Colonic mucosa (tissue), 4 donors: ENCODE measurements at regions not wholly inside any gene's neighbourhood (a gene's known extent, or its start where the extent isn't known, plus 50 kb on each side); places are given as distances from the start of the nearest gene placed in this dataset.

ENCODE experiments used
- DNase-seq: peaks from one replicate; pipeline ENCODE4 v3.0.0-alpha.2; 2020
- H3K27ac ChIP-seq: fragments of 200-600 bp; one replicate; pipeline ENCODE4 v1.8.0; 2021
- H3K27me3 ChIP-seq: fragments of 200-600 bp; one replicate; pipeline ENCODE4 v1.8.0; 2021
- H3K36me3 ChIP-seq: fragments of 200-600 bp; one replicate; pipeline ENCODE4 v1.8.0; 2021
- H3K4me1 ChIP-seq: fragments of 200-600 bp; one replicate; pipeline ENCODE4 v1.8.0; 2021; ENCODE audit warnings: mild to moderate bottlenecking
- H3K4me3 ChIP-seq: fragments of 200-600 bp; one replicate; pipeline ENCODE4 v1.8.0; 2021
- H3K9ac ChIP-seq, 2 donors: one replicate each; pipeline ENCODE4 v1.7.0; 2013; ENCODE audit warnings: control low read depth in 2 of 2, low read depth in 2 of 2, low read length in 2 of 2
- H3K9me3 ChIP-seq: fragments of 200-600 bp; one replicate; pipeline ENCODE4 v1.8.0; 2021
- intact Hi-C: fragments of 100-400 bp; cut with DNase I; formaldehyde crosslinking; loops from one replicate; pipeline ENCODE4 v1.14.1; 2022
- TF ChIP-seq, protein P1 (sequence below): fragments of 200-600 bp; IDR thresholded peaks from one replicate; pipeline ENCODE4 v1.8.0; 2022; ENCODE audit warnings: antibody characterized with exemption, mild to moderate bottlenecking
- donor health status: healthy.
- donor health status: DM: no; HTN: no; CAD: no.
- donor health status: DM: no; HTN: no; CAD: no.

DNA sequence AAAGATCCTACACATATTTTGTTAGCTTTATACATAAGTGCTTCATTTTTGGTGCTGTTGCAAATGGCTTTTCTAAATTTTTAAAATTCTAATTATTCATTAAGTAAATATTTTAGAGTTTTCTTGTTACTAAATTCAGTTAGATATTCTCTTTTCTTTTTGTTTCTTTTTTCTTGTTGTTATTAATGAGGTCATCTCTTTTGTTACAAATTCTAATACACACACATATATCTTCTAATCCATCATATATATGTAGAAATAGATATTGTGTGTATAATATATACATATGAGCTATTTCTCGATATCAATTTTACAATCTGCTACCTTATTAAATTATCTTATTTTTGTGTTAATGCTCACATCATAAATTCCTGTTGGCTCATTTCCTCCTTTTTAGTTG, 255.9 kb downstream of the GALR1 start:
- Histone ChIP-seq H3K4me3 (no peak overlapping the region), H3K27ac (no peak overlapping the region), H3K4me1 (no peaks in the 10 kb centered on the region), H3K9me3 (no peaks in the 10 kb centered on the region), H3K36me3 (no peaks in the 10 kb centered on the region), H3K9ac (no peak overlapping the region), H3K27me3 (no peaks in the 10 kb centered on the region)
- no peak for DNase-seq
- intact Hi-C loops: no loop called here
- TF ChIP-seq, protein P1, sequence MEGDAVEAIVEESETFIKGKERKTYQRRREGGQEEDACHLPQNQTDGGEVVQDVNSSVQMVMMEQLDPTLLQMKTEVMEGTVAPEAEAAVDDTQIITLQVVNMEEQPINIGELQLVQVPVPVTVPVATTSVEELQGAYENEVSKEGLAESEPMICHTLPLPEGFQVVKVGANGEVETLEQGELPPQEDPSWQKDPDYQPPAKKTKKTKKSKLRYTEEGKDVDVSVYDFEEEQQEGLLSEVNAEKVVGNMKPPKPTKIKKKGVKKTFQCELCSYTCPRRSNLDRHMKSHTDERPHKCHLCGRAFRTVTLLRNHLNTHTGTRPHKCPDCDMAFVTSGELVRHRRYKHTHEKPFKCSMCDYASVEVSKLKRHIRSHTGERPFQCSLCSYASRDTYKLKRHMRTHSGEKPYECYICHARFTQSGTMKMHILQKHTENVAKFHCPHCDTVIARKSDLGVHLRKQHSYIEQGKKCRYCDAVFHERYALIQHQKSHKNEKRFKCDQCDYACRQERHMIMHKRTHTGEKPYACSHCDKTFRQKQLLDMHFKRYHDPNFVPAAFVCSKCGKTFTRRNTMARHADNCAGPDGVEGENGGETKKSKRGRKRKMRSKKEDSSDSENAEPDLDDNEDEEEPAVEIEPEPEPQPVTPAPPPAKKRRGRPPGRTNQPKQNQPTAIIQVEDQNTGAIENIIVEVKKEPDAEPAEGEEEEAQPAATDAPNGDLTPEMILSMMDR: no peak

DNA sequence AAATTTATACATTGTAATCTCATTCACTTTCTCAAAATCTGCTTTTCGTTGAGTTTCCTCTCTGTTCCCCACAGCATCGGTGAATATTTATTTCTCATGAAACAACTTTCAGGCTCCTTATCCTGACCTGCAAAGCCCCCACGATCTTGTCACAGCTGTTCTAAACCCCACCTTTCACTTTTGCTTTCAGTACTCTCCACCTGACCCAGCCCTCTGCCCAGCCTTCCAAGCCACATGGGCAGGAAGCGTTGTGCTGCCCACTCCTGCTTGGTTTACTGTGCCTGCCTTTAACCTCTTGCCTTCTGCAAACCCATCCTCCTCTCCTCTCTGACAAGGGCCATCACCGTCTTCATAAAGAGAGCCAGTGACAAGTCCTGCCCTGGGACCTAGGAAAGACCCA, 262.5 kb downstream of the GALR1 start:
- TF ChIP-seq, protein P1: no peak
- Histone ChIP-seq H3K9me3 (no peaks in the 10 kb centered on the region), H3K36me3 (no peaks in the 10 kb centered on the region), H3K27ac (no peak overlapping the region), H3K4me1 (no peaks in the 10 kb centered on the region), H3K27me3 (no peaks in the 10 kb centered on the region), H3K9ac (no peak overlapping the region), H3K4me3 (no peak overlapping the region)
- DNase-seq: no peak
- intact Hi-C loops: no loop called here

DNA sequence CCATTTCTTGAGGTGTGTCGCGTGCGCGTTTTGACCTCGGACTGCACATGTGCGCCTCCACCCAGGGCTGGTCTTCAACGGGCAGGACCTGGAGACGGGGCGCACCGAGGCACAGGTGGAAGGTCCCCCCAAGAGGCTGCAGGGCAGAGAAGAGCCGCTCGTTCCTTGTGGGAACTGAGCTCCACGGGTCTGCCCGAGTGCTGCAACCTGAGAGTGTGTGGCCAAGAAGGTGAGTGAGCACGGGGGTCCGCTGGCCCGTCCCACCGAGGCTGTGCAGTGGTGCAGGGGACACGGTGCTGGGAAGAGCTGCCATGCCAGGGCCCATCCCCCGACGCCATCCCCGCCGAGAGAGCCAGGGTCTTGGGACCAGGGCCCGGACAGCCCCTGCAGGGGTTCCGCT, 268.3 kb downstream of the GALR1 start:
- no peak overlapping the region for H3K4me3 ChIP-seq
- intact Hi-C loops: no loop called here
- DNase-seq: no peak
- TF ChIP-seq, protein P1: no peak
- H3K36me3 ChIP-seq: no peaks in the 10 kb centered on the region
- H3K27ac ChIP-seq: no peak overlapping the region
- no peaks in the 10 kb centered on the region for H3K4me1 ChIP-seq
- H3K9ac ChIP-seq: no peak overlapping the region
- no peaks in the 10 kb centered on the region for H3K9me3 ChIP-seq
- H3K27me3 ChIP-seq: no peaks in the 10 kb centered on the region

DNA sequence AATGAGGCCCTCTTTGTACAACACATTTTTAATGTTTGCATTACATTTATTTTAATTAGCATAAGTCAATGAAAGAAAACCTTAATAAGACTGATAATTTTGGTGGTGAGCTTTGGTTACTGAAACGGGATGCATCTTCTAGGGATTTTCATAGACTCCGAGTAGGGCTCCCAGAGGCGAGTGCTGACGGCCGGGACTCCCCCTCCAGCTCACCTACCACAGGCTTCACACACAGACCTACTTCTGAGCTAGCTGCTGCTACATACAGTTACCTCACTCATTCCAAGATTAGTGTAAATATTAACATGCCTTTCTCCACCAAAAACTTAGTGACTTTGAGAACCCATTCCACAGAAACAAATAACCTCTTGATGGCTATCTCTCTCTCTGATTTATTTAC, 271.1 kb downstream of the GALR1 start:
- no peaks in the 10 kb centered on the region for H3K27me3 ChIP-seq
- H3K4me3 ChIP-seq: no peak overlapping the region
- intact Hi-C loops: no loop called here
- no peaks in the 10 kb centered on the region for H3K36me3 ChIP-seq
- H3K27ac ChIP-seq: no peak overlapping the region
- TF ChIP-seq, protein P1: no peak
- no peaks in the 10 kb centered on the region for H3K9me3 ChIP-seq
- DNase-seq: no peak
- no peaks in the 10 kb centered on the region for H3K4me1 ChIP-seq
- no peak overlapping the region for H3K9ac ChIP-seq

DNA sequence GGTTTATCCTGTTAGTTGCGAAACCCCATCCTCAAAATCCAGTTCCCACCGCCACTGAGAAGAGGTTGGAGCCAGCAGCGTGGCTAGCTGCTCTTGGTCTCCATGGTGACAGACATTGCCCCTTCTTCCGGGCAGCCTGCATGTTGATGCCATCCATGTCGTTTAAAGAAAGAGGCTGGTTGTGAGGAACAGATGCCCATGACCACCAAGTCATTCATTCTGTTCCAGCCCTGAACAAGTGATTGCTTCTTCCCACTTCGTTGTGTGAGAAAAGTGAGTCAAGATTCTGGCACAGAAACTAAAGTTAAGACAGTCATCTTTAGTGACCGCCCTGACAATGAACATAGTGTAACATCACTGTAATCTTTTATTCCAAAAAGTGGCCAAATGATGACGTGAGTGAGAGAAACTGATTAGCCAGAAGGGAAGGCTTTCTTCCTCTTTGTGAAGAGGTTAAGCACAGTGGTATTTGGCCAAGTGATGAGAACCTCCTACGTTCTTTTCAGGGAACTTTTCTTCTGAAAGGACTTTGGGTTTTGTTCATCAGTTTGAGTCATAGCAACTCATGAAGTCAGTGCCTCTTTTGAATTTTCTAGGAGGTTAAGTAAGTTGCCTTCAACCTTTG, 272.5 kb downstream of the GALR1 start:
- Histone ChIP-seq H3K27ac (no peak overlapping the region), H3K4me3 (no peak overlapping the region), H3K4me1 (no peaks in the 10 kb centered on the region), H3K9ac (no peak overlapping the region), H3K27me3 (no peaks in the 10 kb centered on the region), H3K9me3 (no peaks in the 10 kb centered on the region), H3K36me3 (no peaks in the 10 kb centered on the region)
- no peak for DNase-seq
- TF ChIP-seq, protein P1: no peak
- intact Hi-C loops: no loop called here
